ENCODE measurements at regions not wholly inside any gene's neighbourhood (a gene's known extent, or its start where the extent isn't known, plus 50 kb on each side); places are given as distances from the start of the nearest gene placed in this dataset.

DNA sequence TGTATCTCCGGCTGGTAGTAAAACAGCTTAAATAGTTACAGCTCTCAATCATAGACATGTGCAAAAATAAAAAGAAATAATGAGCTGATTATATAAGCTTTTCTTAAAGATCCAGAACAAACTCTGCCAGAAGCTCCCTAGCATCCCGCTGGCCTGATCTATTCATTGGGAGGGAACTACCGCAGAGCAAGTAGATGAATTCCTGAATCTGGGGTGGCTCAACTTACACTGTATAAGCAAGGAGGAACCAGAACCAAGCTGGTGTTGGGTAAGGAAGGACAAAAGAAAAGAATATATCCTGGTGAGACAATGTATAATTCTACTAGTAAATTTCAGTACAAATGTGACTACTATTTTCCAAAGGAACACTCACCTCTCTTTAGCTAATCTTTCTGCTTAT, 1122.2 kb downstream of the OLFM4 start:
- Histone ChIP-seq H3K36me3 (ENCODE audit: control insufficient read depth in 2 of 2, insufficient read depth in 1 of 2, low read length in 2 of 2) (no peaks in the 10 kb centered on the region), H3K27ac (ENCODE audit: extremely low read depth, low read depth, low read length) (no peak overlapping the region), H3K4me3 (ENCODE audit: low read depth, low read length) (no peak overlapping the region), H3K4me1 (ENCODE audit: control insufficient read depth, insufficient read depth, low read length) (no peaks in the 10 kb centered on the region), H3K9me3 (ENCODE audit: control insufficient read depth, insufficient read depth, low read depth, low read length) (no peaks in the 10 kb centered on the region)
- CTCF ChIA-PET: no interaction called here
- POLR2A ChIA-PET: no interaction called here
- TF ChIP-seq ZNF37A (tag by site-specific recombination; IDR thresholded peaks at IDR 0.05): no peak

DNA sequence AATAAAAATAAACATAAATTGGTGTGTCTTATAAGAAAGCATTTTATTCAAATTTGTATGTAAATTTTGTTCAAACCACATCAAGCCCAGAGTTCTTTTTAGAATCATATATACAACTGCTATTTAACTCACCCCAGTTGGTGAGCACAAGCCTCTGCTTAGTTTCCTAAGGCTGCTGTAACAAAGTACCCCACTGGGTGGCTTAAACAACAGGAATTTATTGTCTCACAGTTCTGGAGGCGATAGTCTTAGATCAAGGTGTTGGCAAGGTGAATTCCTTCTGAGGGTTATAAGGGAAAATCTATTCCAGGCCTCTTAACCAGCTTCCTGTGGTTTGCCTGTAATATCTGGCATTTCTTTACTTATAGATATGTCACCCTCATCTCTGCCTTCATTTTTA, 1133.5 kb downstream of the OLFM4 start:
- no peak overlapping the region for H3K4me3 ChIP-seq (ENCODE audit: low read depth, low read length)
- H3K27ac ChIP-seq (ENCODE audit: extremely low read depth, low read depth, low read length): no peak overlapping the region
- TF ChIP-seq, protein P1, sequence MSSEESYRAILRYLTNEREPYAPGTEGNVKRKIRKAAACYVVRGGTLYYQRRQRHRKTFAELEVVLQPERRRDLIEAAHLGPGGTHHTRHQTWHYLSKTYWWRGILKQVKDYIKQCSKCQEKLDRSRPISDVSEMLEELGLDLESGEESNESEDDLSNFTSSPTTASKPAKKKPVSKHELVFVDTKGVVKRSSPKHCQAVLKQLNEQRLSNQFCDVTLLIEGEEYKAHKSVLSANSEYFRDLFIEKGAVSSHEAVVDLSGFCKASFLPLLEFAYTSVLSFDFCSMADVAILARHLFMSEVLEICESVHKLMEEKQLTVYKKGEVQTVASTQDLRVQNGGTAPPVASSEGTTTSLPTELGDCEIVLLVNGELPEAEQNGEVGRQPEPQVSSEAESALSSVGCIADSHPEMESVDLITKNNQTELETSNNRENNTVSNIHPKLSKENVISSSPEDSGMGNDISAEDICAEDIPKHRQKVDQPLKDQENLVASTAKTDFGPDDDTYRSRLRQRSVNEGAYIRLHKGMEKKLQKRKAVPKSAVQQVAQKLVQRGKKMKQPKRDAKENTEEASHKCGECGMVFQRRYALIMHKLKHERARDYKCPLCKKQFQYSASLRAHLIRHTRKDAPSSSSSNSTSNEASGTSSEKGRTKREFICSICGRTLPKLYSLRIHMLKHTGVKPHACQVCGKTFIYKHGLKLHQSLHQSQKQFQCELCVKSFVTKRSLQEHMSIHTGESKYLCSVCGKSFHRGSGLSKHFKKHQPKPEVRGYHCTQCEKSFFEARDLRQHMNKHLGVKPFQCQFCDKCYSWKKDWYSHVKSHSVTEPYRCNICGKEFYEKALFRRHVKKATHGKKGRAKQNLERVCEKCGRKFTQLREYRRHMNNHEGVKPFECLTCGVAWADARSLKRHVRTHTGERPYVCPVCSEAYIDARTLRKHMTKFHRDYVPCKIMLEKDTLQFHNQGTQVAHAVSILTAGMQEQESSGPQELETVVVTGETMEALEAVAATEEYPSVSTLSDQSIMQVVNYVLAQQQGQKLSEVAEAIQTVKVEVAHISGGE (tag by site-specific recombination; conservative IDR thresholded peaks at IDR 0.05; ENCODE audit: low read depth): no peak
- TF ChIP-seq GFI1B (tag by site-specific recombination; IDR thresholded peaks at IDR 0.05) (no peak), ZFP69B (tag by site-specific recombination; IDR thresholded peaks at IDR 0.05) (no peak), ZNF140 (tag by site-specific recombination; IDR thresholded peaks at IDR 0.05) (no peak), ZNF354C (tag by site-specific recombination; IDR thresholded peaks at IDR 0.05; ENCODE audit: borderline replicate concordance, low read depth) (no peak), ZNF791 (tag by site-specific recombination; IDR thresholded peaks at IDR 0.05) (no peak)
- TF ChIP-seq, protein P2, sequence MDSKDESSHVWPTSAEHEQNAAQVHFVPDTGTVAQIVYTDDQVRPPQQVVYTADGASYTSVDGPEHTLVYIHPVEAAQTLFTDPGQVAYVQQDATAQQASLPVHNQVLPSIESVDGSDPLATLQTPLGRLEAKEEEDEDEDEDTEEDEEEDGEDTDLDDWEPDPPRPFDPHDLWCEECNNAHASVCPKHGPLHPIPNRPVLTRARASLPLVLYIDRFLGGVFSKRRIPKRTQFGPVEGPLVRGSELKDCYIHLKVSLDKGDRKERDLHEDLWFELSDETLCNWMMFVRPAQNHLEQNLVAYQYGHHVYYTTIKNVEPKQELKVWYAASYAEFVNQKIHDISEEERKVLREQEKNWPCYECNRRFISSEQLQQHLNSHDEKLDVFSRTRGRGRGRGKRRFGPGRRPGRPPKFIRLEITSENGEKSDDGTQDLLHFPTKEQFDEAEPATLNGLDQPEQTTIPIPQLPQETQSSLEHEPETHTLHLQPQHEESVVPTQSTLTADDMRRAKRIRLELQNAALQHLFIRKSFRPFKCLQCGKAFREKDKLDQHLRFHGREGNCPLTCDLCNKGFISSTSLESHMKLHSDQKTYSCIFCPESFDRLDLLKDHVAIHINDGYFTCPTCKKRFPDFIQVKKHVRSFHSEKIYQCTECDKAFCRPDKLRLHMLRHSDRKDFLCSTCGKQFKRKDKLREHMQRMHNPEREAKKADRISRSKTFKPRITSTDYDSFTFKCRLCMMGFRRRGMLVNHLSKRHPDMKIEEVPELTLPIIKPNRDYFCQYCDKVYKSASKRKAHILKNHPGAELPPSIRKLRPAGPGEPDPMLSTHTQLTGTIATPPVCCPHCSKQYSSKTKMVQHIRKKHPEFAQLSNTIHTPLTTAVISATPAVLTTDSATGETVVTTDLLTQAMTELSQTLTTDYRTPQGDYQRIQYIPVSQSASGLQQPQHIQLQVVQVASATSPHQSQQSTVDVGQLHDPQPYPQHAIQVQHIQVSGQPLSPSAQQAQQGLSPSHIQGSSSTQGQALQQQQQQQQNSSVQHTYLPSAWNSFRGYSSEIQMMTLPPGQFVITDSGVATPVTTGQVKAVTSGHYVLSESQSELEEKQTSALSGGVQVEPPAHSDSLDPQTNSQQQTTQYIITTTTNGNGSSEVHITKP (tag by site-specific recombination; IDR thresholded peaks at IDR 0.05): no peak
- TF ChIP-seq, protein P3, sequence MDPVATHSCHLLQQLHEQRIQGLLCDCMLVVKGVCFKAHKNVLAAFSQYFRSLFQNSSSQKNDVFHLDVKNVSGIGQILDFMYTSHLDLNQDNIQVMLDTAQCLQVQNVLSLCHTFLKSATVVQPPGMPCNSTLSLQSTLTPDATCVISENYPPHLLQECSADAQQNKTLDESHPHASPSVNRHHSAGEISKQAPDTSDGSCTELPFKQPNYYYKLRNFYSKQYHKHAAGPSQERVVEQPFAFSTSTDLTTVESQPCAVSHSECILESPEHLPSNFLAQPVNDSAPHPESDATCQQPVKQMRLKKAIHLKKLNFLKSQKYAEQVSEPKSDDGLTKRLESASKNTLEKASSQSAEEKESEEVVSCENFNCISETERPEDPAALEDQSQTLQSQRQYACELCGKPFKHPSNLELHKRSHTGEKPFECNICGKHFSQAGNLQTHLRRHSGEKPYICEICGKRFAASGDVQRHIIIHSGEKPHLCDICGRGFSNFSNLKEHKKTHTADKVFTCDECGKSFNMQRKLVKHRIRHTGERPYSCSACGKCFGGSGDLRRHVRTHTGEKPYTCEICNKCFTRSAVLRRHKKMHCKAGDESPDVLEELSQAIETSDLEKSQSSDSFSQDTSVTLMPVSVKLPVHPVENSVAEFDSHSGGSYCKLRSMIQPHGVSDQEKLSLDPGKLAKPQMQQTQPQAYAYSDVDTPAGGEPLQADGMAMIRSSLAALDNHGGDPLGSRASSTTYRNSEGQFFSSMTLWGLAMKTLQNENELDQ (tag by site-specific recombination; IDR thresholded peaks at IDR 0.05; ENCODE audit: low read depth): no peak
- TF ChIP-seq, protein P4, sequence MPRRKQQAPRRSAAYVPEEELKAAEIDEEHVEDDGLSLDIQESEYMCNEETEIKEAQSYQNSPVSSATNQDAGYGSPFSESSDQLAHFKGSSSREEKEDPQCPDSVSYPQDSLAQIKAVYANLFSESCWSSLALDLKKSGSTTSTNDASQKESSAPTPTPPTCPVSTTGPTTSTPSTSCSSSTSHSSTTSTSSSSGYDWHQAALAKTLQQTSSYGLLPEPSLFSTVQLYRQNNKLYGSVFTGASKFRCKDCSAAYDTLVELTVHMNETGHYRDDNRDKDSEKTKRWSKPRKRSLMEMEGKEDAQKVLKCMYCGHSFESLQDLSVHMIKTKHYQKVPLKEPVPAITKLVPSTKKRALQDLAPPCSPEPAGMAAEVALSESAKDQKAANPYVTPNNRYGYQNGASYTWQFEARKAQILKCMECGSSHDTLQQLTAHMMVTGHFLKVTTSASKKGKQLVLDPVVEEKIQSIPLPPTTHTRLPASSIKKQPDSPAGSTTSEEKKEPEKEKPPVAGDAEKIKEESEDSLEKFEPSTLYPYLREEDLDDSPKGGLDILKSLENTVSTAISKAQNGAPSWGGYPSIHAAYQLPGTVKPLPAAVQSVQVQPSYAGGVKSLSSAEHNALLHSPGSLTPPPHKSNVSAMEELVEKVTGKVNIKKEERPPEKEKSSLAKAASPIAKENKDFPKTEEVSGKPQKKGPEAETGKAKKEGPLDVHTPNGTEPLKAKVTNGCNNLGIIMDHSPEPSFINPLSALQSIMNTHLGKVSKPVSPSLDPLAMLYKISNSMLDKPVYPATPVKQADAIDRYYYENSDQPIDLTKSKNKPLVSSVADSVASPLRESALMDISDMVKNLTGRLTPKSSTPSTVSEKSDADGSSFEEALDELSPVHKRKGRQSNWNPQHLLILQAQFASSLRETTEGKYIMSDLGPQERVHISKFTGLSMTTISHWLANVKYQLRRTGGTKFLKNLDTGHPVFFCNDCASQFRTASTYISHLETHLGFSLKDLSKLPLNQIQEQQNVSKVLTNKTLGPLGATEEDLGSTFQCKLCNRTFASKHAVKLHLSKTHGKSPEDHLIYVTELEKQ (tag by site-specific recombination; IDR thresholded peaks at IDR 0.05; ENCODE audit: borderline replicate concordance): no peak
- no peaks in the 10 kb centered on the region for H3K9me3 ChIP-seq (ENCODE audit: control insufficient read depth, insufficient read depth, low read depth, low read length)
- CTCF ChIA-PET: no interaction called here
- no peaks in the 10 kb centered on the region for H3K36me3 ChIP-seq (ENCODE audit: control insufficient read depth in 2 of 2, insufficient read depth in 1 of 2, low read length in 2 of 2)
- no peaks in the 10 kb centered on the region for H3K4me1 ChIP-seq (ENCODE audit: control insufficient read depth, insufficient read depth, low read length)
- POLR2A ChIA-PET: no interaction called here
